Fibroblast of pulmonary artery (primary cell): ENCODE measurements at regions not wholly inside any gene's neighbourhood (a gene's known extent, or its start where the extent isn't known, plus 50 kb on each side); places are given as distances from the start of the nearest gene placed in this dataset.
"Not testable (repeated sequence)": the region's sequence is repeated elsewhere in the genome, so short reads cannot be mapped to it uniquely, and the experiment has no call there.

Experiments used
- DNase-seq: peaks from one replicate; pipeline ENCODE4 v3.0.0-alpha.2; 2010; ENCODE audit warnings: low read depth
- H3K4me3 ChIP-seq: replicated peaks from 2 replicates; pipeline ENCODE4 v1.5.1; 2011; ENCODE audit warnings: low read depth, mild to moderate bottlenecking, control low read depth, low read length, moderate library complexity
- CTCF ChIP-seq: IDR thresholded peaks from 2 replicates; pipeline ENCODE4 v1.5.1; 2011; ENCODE audit warnings: mild to moderate bottlenecking, control low read depth, low read length, inconsistent platforms; ENCODE audit errors: missing control alignments

GRCh38 chr6:19571176-19571575, 266.0 kb upstream of the ID4 start:
- DNase-seq: no peak
- TF ChIP-seq CTCF: no peak
- no peak overlapping the region for H3K4me3 ChIP-seq

- no peak overlapping the region for H3K4me3 ChIP-seq
- DNase-seq: no peak
- no peak for TF ChIP-seq CTCF
These were observed 258.7 kb upstream of the ID4 start for GRCh38 chr6:19578481-19578880.

- not testable (repeated sequence) for DNase-seq, H3K4me3 ChIP-seq
These were observed 253.0 kb upstream of the ID4 start for GRCh38 chr6:19584207-19584606.

- no peak for TF ChIP-seq CTCF
- no peak for DNase-seq
- H3K4me3 ChIP-seq: no peak overlapping the region
These were observed 249.8 kb upstream of the ID4 start for GRCh38 chr6:19587238-19587942.

- no peak for DNase-seq
- no peak overlapping the region for H3K4me3 ChIP-seq
- no peak for TF ChIP-seq CTCF
These were observed 246.6 kb upstream of the ID4 start for GRCh38 chr6:19590501-19591131.

- no peak for DNase-seq
- no peak overlapping the region for H3K4me3 ChIP-seq
- TF ChIP-seq CTCF: no peak
These were observed 239.3 kb upstream of the ID4 start for GRCh38 chr6:19597809-19598320.

- no peak overlapping the region for H3K4me3 ChIP-seq
- TF ChIP-seq CTCF: no peak
- DNase-seq: no peak
These were observed 237.2 kb upstream of the ID4 start for GRCh38 chr6:19599796-19600464.
